ENCODE measurements at regions not wholly inside any gene's neighbourhood (a gene's known extent, or its start where the extent isn't known, plus 50 kb on each side); places are given as distances from the start of the nearest gene placed in this dataset.

GRCh38 chr12:42698213-42698612 is 108.7 kb upstream of the PRICKLE1 start:
- Mint-ChIP-seq H3K4me1 (no peaks in the 10 kb centered on the region), H3K27me3 (no peaks in the 10 kb centered on the region), H3K36me3 (peaks cover 2% of the 10 kb centered on the region), H3K4me3 (no peak overlapping the region), H3K9me3 (no peaks in the 10 kb centered on the region), H3K27ac (no peak overlapping the region)

GRCh38 chr12:42696406-42697149 is 107.0 kb upstream of the PRICKLE1 start:
- Mint-ChIP-seq H3K36me3 (peaks cover 2% of the 10 kb centered on the region), H3K27ac (no peak overlapping the region), H3K27me3 (no peaks in the 10 kb centered on the region), H3K4me1 (no peaks in the 10 kb centered on the region), H3K4me3 (no peak overlapping the region), H3K9me3 (no peaks in the 10 kb centered on the region)

DNA sequence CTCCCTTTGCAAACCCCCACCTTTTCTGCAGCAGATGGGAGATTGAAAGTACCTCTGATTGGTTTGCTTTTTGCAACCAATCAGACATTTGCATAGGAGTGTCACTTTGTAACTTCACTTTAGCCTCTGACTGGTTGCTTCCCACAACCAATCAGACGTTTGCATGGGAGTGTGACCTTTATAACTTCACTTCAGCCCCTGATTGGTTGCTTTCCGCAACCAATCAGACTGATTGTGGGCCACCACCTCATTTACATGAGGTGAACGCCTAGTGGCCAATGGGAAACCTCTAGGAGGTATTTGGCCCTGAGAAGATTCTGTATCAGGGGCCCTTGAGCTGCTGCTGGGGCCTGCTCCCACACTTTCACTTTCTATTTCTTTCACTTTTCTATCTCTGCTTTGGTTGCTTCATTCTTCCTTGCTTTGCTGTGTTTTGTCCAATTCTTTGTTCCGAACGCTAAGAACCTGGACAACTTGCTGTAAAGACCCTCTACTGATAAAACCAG is 106.0 kb upstream of the PRICKLE1 start:
- no peak overlapping the region for H3K4me3 Mint-ChIP-seq
- peaks cover 2% of the 10 kb centered on the region for H3K36me3 Mint-ChIP-seq
- H3K27me3 Mint-ChIP-seq = no peaks in the 10 kb centered on the region
- H3K27ac Mint-ChIP-seq = no peak overlapping the region
- H3K4me1 Mint-ChIP-seq = no peaks in the 10 kb centered on the region
- H3K9me3 Mint-ChIP-seq = no peaks in the 10 kb centered on the region

DNA sequence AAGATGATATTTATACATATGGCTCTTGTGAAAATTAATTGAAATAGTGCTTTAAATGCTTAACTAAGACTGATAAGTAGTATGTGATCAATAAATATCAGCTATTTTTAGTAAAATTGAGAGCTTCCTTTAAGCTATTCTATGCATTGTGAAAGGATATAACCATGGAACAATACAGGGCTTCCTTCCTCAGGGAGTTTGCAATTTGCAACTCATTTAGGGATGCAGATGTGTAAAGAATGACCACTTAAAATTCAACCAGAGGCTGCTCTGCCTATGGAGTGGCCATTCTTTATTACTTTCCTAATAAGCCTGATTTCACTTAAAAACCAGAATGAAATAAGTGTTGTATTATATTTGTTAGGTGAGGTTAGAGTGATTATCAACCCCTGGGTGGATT is 103.2 kb upstream of the PRICKLE1 start:
- Mint-ChIP-seq H3K27me3 (no peaks in the 10 kb centered on the region), H3K9me3 (no peaks in the 10 kb centered on the region), H3K27ac (no peak overlapping the region), H3K4me3 (no peak overlapping the region), H3K36me3 (peaks cover 2% of the 10 kb centered on the region), H3K4me1 (no peaks in the 10 kb centered on the region)

DNA sequence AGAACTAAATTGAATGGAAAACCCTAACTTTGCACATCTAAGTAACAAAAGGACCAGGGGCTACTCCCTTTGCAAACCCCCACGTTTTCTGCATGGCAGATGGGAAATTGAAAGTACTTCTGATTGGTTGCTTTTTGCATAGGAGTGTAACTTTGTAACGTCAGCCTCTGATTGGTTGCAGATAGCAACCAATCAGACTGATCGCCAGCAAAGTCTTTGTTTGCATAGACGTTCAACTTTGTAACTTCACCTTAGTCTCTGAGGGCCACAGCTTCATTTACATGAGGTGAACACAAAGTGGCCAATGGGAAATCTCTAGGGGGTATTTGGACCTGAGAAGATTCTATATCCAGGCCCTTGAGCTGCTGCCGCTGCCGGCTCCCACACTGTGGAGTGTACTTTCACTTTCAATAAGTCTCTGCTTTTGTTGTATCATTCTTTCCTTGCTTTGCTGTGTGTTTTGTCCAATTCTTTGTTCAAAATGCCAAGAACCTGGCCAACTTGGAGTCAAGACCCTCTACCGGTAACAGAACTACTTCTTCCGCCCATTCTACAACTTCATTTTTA is 102.5 kb upstream of the PRICKLE1 start:
- no peaks in the 10 kb centered on the region for H3K9me3 Mint-ChIP-seq
- no peaks in the 10 kb centered on the region for H3K27me3 Mint-ChIP-seq
- H3K4me1 Mint-ChIP-seq = no peaks in the 10 kb centered on the region
- H3K27ac Mint-ChIP-seq = no peak overlapping the region
- no peak overlapping the region for H3K4me3 Mint-ChIP-seq
- H3K36me3 Mint-ChIP-seq = peaks cover 2% of the 10 kb centered on the region

- H3K27me3 Mint-ChIP-seq = no peaks in the 10 kb centered on the region
- no peaks in the 10 kb centered on the region for H3K4me1 Mint-ChIP-seq
- H3K9me3 Mint-ChIP-seq = no peaks in the 10 kb centered on the region
- H3K4me3 Mint-ChIP-seq = no peak overlapping the region
- H3K27ac Mint-ChIP-seq = no peak overlapping the region
- H3K36me3 Mint-ChIP-seq = no peaks in the 10 kb centered on the region
Measured at GRCh38 chr12:42690264-42690663, 100.7 kb upstream of the PRICKLE1 start.

DNA sequence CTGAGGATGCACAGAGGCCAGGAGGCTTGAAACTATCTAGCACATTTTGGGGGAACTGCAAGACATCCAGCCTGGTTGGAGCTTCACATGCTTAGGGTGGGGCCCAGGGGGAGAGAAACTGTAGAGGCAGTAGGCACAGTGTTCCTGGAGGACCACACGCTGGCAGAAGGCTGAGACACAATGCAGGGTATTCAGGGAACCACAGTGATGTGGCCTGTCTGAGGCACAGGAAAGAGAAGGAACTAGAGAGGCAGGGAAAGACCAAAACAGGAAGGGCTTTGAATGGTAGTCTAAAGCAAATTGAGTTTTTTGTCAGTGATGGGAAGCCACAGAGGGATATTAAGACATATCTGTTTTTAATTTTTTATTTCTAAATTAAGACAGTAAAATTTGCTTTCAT is 100.2 kb upstream of the PRICKLE1 start:
- Mint-ChIP-seq H3K27ac (no peak overlapping the region), H3K4me1 (no peaks in the 10 kb centered on the region), H3K27me3 (no peaks in the 10 kb centered on the region), H3K4me3 (no peak overlapping the region), H3K36me3 (no peaks in the 10 kb centered on the region), H3K9me3 (no peaks in the 10 kb centered on the region)

DNA sequence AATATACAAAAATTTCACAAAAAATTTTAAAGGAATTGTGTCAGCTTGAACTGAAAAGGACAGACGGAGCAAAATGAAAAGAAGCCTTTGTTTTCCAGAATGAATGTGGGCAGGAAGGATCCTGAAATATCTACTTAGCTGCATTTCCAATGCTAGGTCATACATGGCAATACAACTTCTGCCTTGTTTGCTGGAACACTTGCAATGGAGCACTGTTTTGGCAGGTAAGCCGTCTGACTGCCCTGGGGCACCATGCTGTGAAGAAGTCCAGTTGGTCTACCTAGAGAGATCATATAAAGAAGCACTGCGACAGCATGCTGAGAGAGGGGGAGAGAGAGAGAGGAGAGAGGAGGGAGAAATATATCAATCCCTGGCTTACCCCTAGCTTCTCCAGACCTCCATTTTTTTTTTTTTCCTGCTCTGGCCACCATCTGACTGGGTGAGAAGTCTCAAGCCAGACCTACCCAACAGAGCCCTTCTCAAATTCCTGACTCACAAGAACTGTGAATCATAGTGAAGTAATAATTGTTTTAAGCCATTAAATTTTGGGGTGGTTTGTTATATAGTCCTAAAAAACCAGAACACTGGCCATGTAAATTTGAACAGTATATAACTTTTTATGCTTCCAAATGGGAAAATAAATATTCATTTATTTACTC is 97.1 kb upstream of the PRICKLE1 start:
- Mint-ChIP-seq H3K27me3 (no peaks in the 10 kb centered on the region), H3K27ac (no peak overlapping the region), H3K4me1 (no peaks in the 10 kb centered on the region), H3K36me3 (no peaks in the 10 kb centered on the region), H3K9me3 (no peaks in the 10 kb centered on the region), H3K4me3 (no peak overlapping the region)

- Mint-ChIP-seq H3K27ac (no peak overlapping the region), H3K27me3 (no peaks in the 10 kb centered on the region), H3K36me3 (no peaks in the 10 kb centered on the region), H3K4me1 (no peaks in the 10 kb centered on the region), H3K9me3 (no peaks in the 10 kb centered on the region), H3K4me3 (no peak overlapping the region)
Measured at GRCh38 chr12:42684802-42685071, 95.2 kb upstream of the PRICKLE1 start.

- H3K9me3 Mint-ChIP-seq = no peaks in the 10 kb centered on the region
- no peak overlapping the region for H3K27ac Mint-ChIP-seq
- H3K36me3 Mint-ChIP-seq = no peaks in the 10 kb centered on the region
- no peaks in the 10 kb centered on the region for H3K4me1 Mint-ChIP-seq
- H3K27me3 Mint-ChIP-seq = no peaks in the 10 kb centered on the region
- no peak overlapping the region for H3K4me3 Mint-ChIP-seq
Measured at GRCh38 chr12:42683933-42684801, 94.6 kb upstream of the PRICKLE1 start.

GRCh38 chr12:42683266-42683665 is 93.7 kb upstream of the PRICKLE1 start:
- Mint-ChIP-seq H3K36me3 (no peaks in the 10 kb centered on the region), H3K4me1 (no peaks in the 10 kb centered on the region), H3K4me3 (no peak overlapping the region), H3K9me3 (no peaks in the 10 kb centered on the region), H3K27me3 (no peaks in the 10 kb centered on the region), H3K27ac (no peak overlapping the region)

- no peaks in the 10 kb centered on the region for H3K9me3 Mint-ChIP-seq
- H3K4me3 Mint-ChIP-seq = no peak overlapping the region
- H3K36me3 Mint-ChIP-seq = no peaks in the 10 kb centered on the region
- no peaks in the 10 kb centered on the region for H3K27me3 Mint-ChIP-seq
- no peaks in the 10 kb centered on the region for H3K4me1 Mint-ChIP-seq
- H3K27ac Mint-ChIP-seq = no peak overlapping the region
Measured at GRCh38 chr12:42679466-42679865, 89.9 kb upstream of the PRICKLE1 start.

DNA sequence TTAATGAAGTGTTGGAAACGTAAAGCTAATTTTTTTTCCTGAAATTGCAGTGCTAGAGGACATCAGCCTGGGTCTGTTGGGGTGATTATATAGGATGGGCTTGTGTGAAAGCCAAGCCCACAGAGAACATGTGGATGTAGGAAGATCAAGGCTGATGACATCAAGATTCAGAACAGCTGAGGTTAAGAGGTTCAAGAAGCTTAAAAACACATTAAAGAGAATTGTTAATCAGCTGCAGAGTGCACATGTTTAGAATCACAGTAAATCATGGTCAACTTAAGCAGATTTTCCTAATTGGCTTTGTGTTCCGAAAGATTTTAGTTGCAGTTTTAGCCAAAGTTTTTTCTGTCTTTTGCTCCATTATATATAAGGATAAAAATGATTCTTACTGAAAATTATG is 87.9 kb upstream of the PRICKLE1 start:
- Mint-ChIP-seq H3K4me1 (no peaks in the 10 kb centered on the region), H3K36me3 (no peaks in the 10 kb centered on the region), H3K27me3 (no peaks in the 10 kb centered on the region), H3K9me3 (no peaks in the 10 kb centered on the region), H3K27ac (no peak overlapping the region), H3K4me3 (no peak overlapping the region)

- Mint-ChIP-seq H3K9me3 (no peaks in the 10 kb centered on the region), H3K4me3 (no peak overlapping the region), H3K36me3 (no peaks in the 10 kb centered on the region), H3K27me3 (no peaks in the 10 kb centered on the region), H3K27ac (no peak overlapping the region), H3K4me1 (no peaks in the 10 kb centered on the region)
Measured at GRCh38 chr12:42673535-42673934, 84.0 kb upstream of the PRICKLE1 start.

DNA sequence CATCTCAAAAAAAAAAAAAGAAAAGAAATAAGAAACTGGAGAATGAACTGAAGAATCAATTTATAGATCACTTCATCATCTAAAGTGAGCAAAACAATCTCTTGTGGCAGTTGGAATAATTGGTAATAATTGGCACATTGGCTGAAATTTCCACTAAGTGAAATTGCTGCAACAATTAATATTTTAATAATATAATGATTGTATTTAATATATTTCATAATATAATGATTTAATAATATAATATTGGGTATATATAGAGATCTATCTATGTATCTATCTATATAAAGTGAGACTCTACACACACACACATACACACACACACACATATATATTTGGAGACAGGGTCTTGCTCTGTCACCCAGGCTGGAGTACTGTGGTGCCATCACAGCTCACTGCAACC is 81.2 kb upstream of the PRICKLE1 start:
- no peaks in the 10 kb centered on the region for H3K9me3 Mint-ChIP-seq
- no peaks in the 10 kb centered on the region for H3K4me1 Mint-ChIP-seq
- no peak overlapping the region for H3K27ac Mint-ChIP-seq
- H3K27me3 Mint-ChIP-seq = no peaks in the 10 kb centered on the region
- H3K4me3 Mint-ChIP-seq = no peak overlapping the region
- H3K36me3 Mint-ChIP-seq = no peaks in the 10 kb centered on the region

- H3K4me1 Mint-ChIP-seq = no peaks in the 10 kb centered on the region
- no peak overlapping the region for H3K4me3 Mint-ChIP-seq
- H3K36me3 Mint-ChIP-seq = no peaks in the 10 kb centered on the region
- no peaks in the 10 kb centered on the region for H3K27me3 Mint-ChIP-seq
- H3K27ac Mint-ChIP-seq = no peak overlapping the region
- H3K9me3 Mint-ChIP-seq = no peaks in the 10 kb centered on the region
Measured at GRCh38 chr12:42669553-42669952, 80.0 kb upstream of the PRICKLE1 start.
